K562 (cell line): ENCODE measurements at regions not wholly inside any gene's neighbourhood (a gene's known extent, or its start where the extent isn't known, plus 50 kb on each side); places are given as distances from the start of the nearest gene placed in this dataset.
A peak's percentile ranks its signal among the peaks of the same experiment; 100 is the strongest.

Experiments
- ATAC-seq: fragments of 200-7000 bp; cut with Tn5 transposase; 3 replicates; pipeline ENCODE4 v1.9.1; 2020; ENCODE audit warnings: moderate library complexity
- BruUV-seq: library from RNA; stranded (reverse); fragments of 400-500 nt; replicated peaks from 2 replicates; lab custom pipeline; 2021; lab: Mats Ljungman, UMichigan
- CTCF ChIA-PET: fragments of 300-600 bp; formaldehyde crosslinking; extraction: SDS; loops from one replicate; lab custom pipeline; 2021; ENCODE audit warnings: low intra/inter-chr PET ratio; lab: Yijun Ruan, JAX
- POLR2A ChIA-PET: fragments of 300-600, 350-650 bp; sonication (Branson Sonifier 250); formaldehyde crosslinking; extraction: SDS; loops from one replicate; lab custom pipeline; 2021; ENCODE audit warnings: antibody characterized with exemption, inconsistent platforms; lab: Yijun Ruan, JAX
- DNase-seq, 4 experiments: peaks; one replicate each; pipeline versions ENCODE4 v3.0.0 to v3.0.0-alpha.2; 2011 to 2018; ENCODE audit warnings: low spot score in 3 of 4, mixed read lengths in 3 of 4; ENCODE audit errors: extremely low read depth in 1 of 4
- FAIRE-seq: peaks from 2 replicates; lab custom pipeline; 2011; peaks lifted over from hg19 to GRCh38; lab: Jason Lieb, UNC
- H2AFZ ChIP-seq: 2 replicates; pipeline ENCODE4 v1.6.0; 2011; ENCODE audit warnings: low read depth, low read length, control low read depth, inconsistent platforms
- H3K27ac ChIP-seq: fragments of 200-600 bp; 3 replicates; pipeline ENCODE4 v1.8.0; 2011; ENCODE audit warnings: low read depth, mild to moderate bottlenecking, control low read depth, inconsistent platforms, low read length, moderate library complexity, mixed read lengths; ENCODE audit errors: extremely low read depth
- H3K27me3 ChIP-seq, 2 experiments: fragments of 300-600 bp in 1 of 2; 2 replicates in 1 of 2; 3 replicates in 1 of 2; pipeline versions ENCODE4 v1.6.0 to v1.8.0; 2011; ENCODE audit warnings: inconsistent platforms in 2 of 2, low read length in 2 of 2, mild to moderate bottlenecking in 1 of 2, mixed read lengths in 1 of 2, moderate library complexity in 1 of 2; ENCODE audit not compliant: control insufficient read depth in 2 of 2, insufficient read depth in 2 of 2
- H3K36me3 ChIP-seq: fragments of 300-600 bp; 3 replicates; pipeline ENCODE4 v1.8.0; 2011; ENCODE audit warnings: mild to moderate bottlenecking, low read length, inconsistent platforms; ENCODE audit not compliant: control insufficient read depth, insufficient read depth
- H3K4me1 ChIP-seq, 2 experiments: fragments of 200-600 bp in 1 of 2; replicated peaks in 1 of 2; 2 replicates in 1 of 2; 3 replicates in 1 of 2; pipeline versions ENCODE4 v1.5.1 to v1.8.0; 2011; ENCODE audit warnings: inconsistent platforms in 2 of 2, low read length in 2 of 2, mild to moderate bottlenecking in 1 of 2, mixed read lengths in 1 of 2, moderate library complexity in 1 of 2; ENCODE audit not compliant: control insufficient read depth in 2 of 2, insufficient read depth in 2 of 2
- H3K4me2 ChIP-seq: 2 replicates; pipeline ENCODE4 v1.6.1; 2011; ENCODE audit warnings: low read length, control low read depth, inconsistent platforms, mixed read lengths; ENCODE audit not compliant: insufficient read depth
- H3K4me3 ChIP-seq: fragments of 200-600 bp; sonication (generic), shearing (Covaris generic); 2 replicates; pipeline ENCODE4 v1.5.1; 2016; ENCODE audit warnings: control low read depth, inconsistent platforms
- H3K79me2 ChIP-seq: fragments of 200-600 bp; 3 replicates; pipeline ENCODE4 v1.8.0; 2011; ENCODE audit warnings: low read length, inconsistent platforms; ENCODE audit not compliant: control insufficient read depth, insufficient read depth
- H3K9ac ChIP-seq, 2 experiments: 2 replicates each; pipeline versions ENCODE4 v1.6.0 to v1.6.1; 2011; ENCODE audit warnings: low read depth in 2 of 2, low read length in 2 of 2, control low read depth in 1 of 2, inconsistent platforms in 1 of 2, mild to moderate bottlenecking in 1 of 2, mixed read lengths in 1 of 2; ENCODE audit not compliant: insufficient read depth in 1 of 2
- H3K9me1 ChIP-seq: one replicate; pipeline ENCODE4 v1.6.0; 2011; ENCODE audit warnings: inconsistent platforms, mild to moderate bottlenecking, low read length, moderate library complexity; ENCODE audit not compliant: control insufficient read depth, insufficient read depth
- H3K9me3 ChIP-seq: replicated peaks from 2 replicates; pipeline ENCODE4 v1.5.1; 2011; ENCODE audit warnings: low read depth, low read length, inconsistent platforms; ENCODE audit not compliant: control insufficient read depth, insufficient read depth
- H4K20me1 ChIP-seq: replicated peaks from 2 replicates; pipeline ENCODE4 v1.6.1; 2011; ENCODE audit warnings: low read length, inconsistent platforms, mixed read lengths; ENCODE audit not compliant: control insufficient read depth, insufficient read depth
- CXXC5 ChIP-seq: fragments of 250-450 bp; sonication (Bioruptor Pico); IDR thresholded peaks from 2 replicates; pipeline ENCODE4 v1.8.0; 2022; ENCODE audit warnings: inconsistent platforms, mild to moderate bottlenecking, moderate library complexity
- NR0B1 ChIP-seq: fragments of 450-650 bp; IDR thresholded peaks from one replicate; pipeline ENCODE4 v1.6.1; 2018; ENCODE audit warnings: mild to moderate bottlenecking, moderate library complexity; ENCODE audit not compliant: partially characterized antibody
- RAD21 ChIP-seq, 2 experiments: fragments of 250-450 bp in 1 of 2; fragments of 450-650 bp in 1 of 2; sonication (Bioruptor Pico) in 1 of 2; formaldehyde crosslinking in 1 of 2; IDR thresholded peaks in 1 of 2; conservative IDR thresholded peaks in 1 of 2; 2 replicates each; pipeline versions ENCODE4 v1.4.0 to v1.8.0; 2020 to 2022; ENCODE audit warnings: mild to moderate bottlenecking in 2 of 2, moderate library complexity in 1 of 2
- SAP30 ChIP-seq: fragments of 200-600 bp; sonication (generic); IDR thresholded peaks from 2 replicates; pipeline ENCODE4 v1.6.1; 2012; ENCODE audit warnings: borderline replicate concordance, low read depth, mild to moderate bottlenecking, moderate library complexity, low read length, control low read depth, inconsistent platforms; ENCODE audit not compliant: insufficient read depth, poor library complexity, severe bottlenecking
- SMC3 ChIP-seq: conservative IDR thresholded peaks from 2 replicates; pipeline ENCODE4 v1.6.1; 2011; ENCODE audit warnings: low read depth, low read length, improper control_type of control experiment; ENCODE audit not compliant: insufficient read depth
- ZNF197 ChIP-seq: fragments of 200-800 bp; sonication (Bioruptor generic); IDR thresholded peaks from 2 replicates; pipeline ENCODE4 v1.6.1; 2016; ENCODE audit warnings: low read depth, missing genetic modification characterization, missing compliant biosample characterization
- WGBS: fragments of 100-300 bp; shearing (Covaris generic); methylation state at CpG from one replicate; pipeline ENCODE4 v1.1.6; 2016; ENCODE audit warnings: low coverage, mixed read lengths; ENCODE audit not compliant: insufficient coverage; ENCODE audit errors: missing lambda C conversion rate; 5-methylcytosine and 5-hydroxymethylcytosine counted together
- in situ Hi-C: fragments of 300-500 bp; cut with MboI; formaldehyde crosslinking; loops from 4 replicates; pipeline ENCODE4 v1.15.0; 2018; ENCODE audit warnings: inconsistent platforms, mixed read lengths
- intact Hi-C: fragments of 100-400 bp; cut with micrococcal nuclease; formaldehyde crosslinking; loops from 2 replicates; pipeline ENCODE4 v1.14.2; 2022
- TF ChIP-seq, protein P1 (sequence below), 3 experiments: IDR thresholded peaks in 2 of 3; conservative IDR thresholded peaks in 1 of 3; 2 replicates each; pipeline ENCODE4 v1.5.1; 2011 to 2012; ENCODE audit warnings: low read length in 3 of 3, mild to moderate bottlenecking in 3 of 3, control low read depth in 2 of 3, improper control_type of control experiment in 1 of 3, inconsistent platforms in 1 of 3, low read depth in 1 of 3, mixed read lengths in 1 of 3, moderate library complexity in 1 of 3; ENCODE audit not compliant: insufficient read depth in 2 of 3

- ATAC-seq (no peak), FAIRE-seq (no peak), DNase-seq (no peak)
- no TSS peak for BruUV-seq
- TF ChIP-seq ZNF197 (CRISPR knock-in tag): no peak
- no peak for TF ChIP-seq NR0B1
- TF ChIP-seq CXXC5 (CRISPR knock-in tag): no peak
- Histone ChIP-seq H4K20me1 (no peaks in the 10 kb centered on the region), H3K4me2 (no peak overlapping the region), H3K4me3 (no peak overlapping the region), H3K36me3 (no peaks in the 10 kb centered on the region), H3K79me2 (no peaks in the 10 kb centered on the region), H3K9me1 (no peaks in the 10 kb centered on the region), H3K4me1 (no peaks in the 10 kb centered on the region), H3K9me3 (no peaks in the 10 kb centered on the region), H3K9ac (no peak overlapping the region), H3K27me3 (no peaks in the 10 kb centered on the region), H3K27ac (no peak overlapping the region), H2AFZ (no peak overlapping the region)
- POLR2A ChIA-PET: no interaction called here
- CTCF ChIA-PET: no interaction called here
- in situ Hi-C loops (no loop called here), intact Hi-C loops (loop anchor here (5.0 to 10.0 kb wide), 3 partner anchors 61 to 1232 kb away; no protein-coding TSS in a partner anchor)
- 3% methylated on average over 8 of the region's 8 CpGs for WGBS
These were observed 256.4 kb downstream of the SS18 start for GRCh38 chr18:25834061-25834460.

DNA sequence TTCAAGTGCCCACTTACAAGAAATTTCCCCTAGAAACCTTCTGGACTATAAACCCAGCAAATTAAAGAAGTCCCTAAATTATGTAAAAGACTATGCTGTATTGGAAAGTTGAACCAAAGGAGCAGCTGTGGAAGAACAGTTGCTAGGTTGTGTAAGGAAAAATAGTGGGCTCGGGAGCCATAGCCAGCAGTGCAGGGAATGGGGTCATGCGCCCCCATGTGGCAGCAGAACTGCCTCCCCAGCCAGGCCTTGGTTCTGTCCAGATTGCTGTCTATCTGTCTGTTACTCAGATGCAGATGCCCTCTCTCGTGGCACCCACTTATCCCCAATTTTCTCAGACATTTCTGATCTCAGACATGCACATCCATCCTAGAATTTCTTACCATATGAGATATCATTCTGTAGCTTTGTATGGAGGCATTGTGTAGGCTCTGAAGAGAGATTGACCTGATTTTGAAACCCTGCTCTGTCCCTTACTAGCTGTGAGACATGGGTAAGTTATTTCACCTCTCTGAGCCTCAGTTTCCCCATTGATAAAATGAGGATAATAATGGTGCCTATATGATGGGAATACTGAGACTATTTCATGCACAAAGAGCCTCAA is 258.3 kb downstream of the SS18 start:
- Histone ChIP-seq H3K4me1 (no peaks in the 10 kb centered on the region), H3K4me2 (no peak overlapping the region), H3K9me3 (no peaks in the 10 kb centered on the region), H3K9ac (no peak overlapping the region), H3K27me3 (no peaks in the 10 kb centered on the region), H3K79me2 (no peaks in the 10 kb centered on the region), H3K36me3 (no peaks in the 10 kb centered on the region), H3K9me1 (no peaks in the 10 kb centered on the region), H2AFZ (no peak overlapping the region), H3K4me3 (no peak overlapping the region), H4K20me1 (no peaks in the 10 kb centered on the region), H3K27ac (no peak overlapping the region)
- ATAC-seq (peak; percentile 92), FAIRE-seq (no peak), DNase-seq (peak; percentile 55 to 67 (median 64))
- in situ Hi-C loops: no loop called here
- WGBS: 0% methylated on average over 3 of the region's 3 CpGs
- ChIA-PET POLR2A (no interaction called here), CTCF (interaction anchor here (0.5 kb wide), 1 partner anchor 1106 kb away, joined by 3 read pairs; no protein-coding TSS in a partner anchor)
- no TSS peak for BruUV-seq
- intact Hi-C loops: loop anchor here (5.0 to 10.0 kb wide), 3 partner anchors 63 to 1230 kb away; no protein-coding TSS in a partner anchor
- TF ChIP-seq, protein P1, sequence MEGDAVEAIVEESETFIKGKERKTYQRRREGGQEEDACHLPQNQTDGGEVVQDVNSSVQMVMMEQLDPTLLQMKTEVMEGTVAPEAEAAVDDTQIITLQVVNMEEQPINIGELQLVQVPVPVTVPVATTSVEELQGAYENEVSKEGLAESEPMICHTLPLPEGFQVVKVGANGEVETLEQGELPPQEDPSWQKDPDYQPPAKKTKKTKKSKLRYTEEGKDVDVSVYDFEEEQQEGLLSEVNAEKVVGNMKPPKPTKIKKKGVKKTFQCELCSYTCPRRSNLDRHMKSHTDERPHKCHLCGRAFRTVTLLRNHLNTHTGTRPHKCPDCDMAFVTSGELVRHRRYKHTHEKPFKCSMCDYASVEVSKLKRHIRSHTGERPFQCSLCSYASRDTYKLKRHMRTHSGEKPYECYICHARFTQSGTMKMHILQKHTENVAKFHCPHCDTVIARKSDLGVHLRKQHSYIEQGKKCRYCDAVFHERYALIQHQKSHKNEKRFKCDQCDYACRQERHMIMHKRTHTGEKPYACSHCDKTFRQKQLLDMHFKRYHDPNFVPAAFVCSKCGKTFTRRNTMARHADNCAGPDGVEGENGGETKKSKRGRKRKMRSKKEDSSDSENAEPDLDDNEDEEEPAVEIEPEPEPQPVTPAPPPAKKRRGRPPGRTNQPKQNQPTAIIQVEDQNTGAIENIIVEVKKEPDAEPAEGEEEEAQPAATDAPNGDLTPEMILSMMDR (IDR thresholded peaks at IDR 0.05 in 2 of 3, conservative IDR thresholded peaks at IDR 0.05 in 1 of 3; ENCODE audit: insufficient read depth in 2 of 3, low read depth in 1 of 3, low read length in 3 of 3): peak; percentile 62 to 84 (median 68)
- TF ChIP-seq SMC3 (peak; percentile 69), RAD21 (CRISPR knock-in tag; conservative IDR thresholded peaks at IDR 0.05 in 1 of 2, IDR thresholded peaks at IDR 0.05 in 1 of 2) (peak; percentile 55 to 76), SAP30 (no peak)
